IPS DF 6.9 (cell line): ENCODE measurements at regions not wholly inside any gene's neighbourhood (a gene's known extent, or its start where the extent isn't known, plus 50 kb on each side); places are given as distances from the start of the nearest gene placed in this dataset.
"Not testable (repeated sequence)": the region's sequence is repeated elsewhere in the genome, so short reads cannot be mapped to it uniquely, and the experiment has no call there.

Experiments used
- DNase-seq: peaks from one replicate; pipeline ENCODE4 v3.0.0-alpha.2; 2013; ENCODE audit warnings: low read depth, low spot score
- H3K27ac ChIP-seq: one replicate; pipeline ENCODE4 v1.5.1; 2013; ENCODE audit warnings: low read length, control low read depth
- H3K27me3 ChIP-seq: 2 replicates; pipeline ENCODE4 v1.6.1; 2013; ENCODE audit warnings: mild to moderate bottlenecking, low read length; ENCODE audit not compliant: control insufficient read depth, insufficient read depth
- H3K36me3 ChIP-seq: 2 replicates; pipeline ENCODE4 v1.6.1; 2013; ENCODE audit warnings: low read length; ENCODE audit not compliant: control insufficient read depth, insufficient read depth
- H3K4me1 ChIP-seq: 2 replicates; pipeline ENCODE4 v1.6.1; 2013; ENCODE audit warnings: low read length; ENCODE audit not compliant: control insufficient read depth, insufficient read depth
- H3K4me3 ChIP-seq: 2 replicates; pipeline ENCODE4 v1.5.1; 2013; ENCODE audit warnings: mild to moderate bottlenecking, low read length
- H3K9me3 ChIP-seq: 2 replicates; pipeline ENCODE4 v1.6.1; 2013; ENCODE audit warnings: low read length, inconsistent platforms; ENCODE audit not compliant: control insufficient read depth, insufficient read depth
- WGBS: extraction: QIAGEN DNeasy Blood & Tissue Kit; methylation state at CpG from one replicate; pipeline ENCODE4 v1.1.7; 2013; ENCODE audit warnings: mixed read lengths, missing lambda C conversion rate; ENCODE audit not compliant: insufficient read length, insufficient coverage; 5-methylcytosine and 5-hydroxymethylcytosine counted together

- no CpG with 5 or more reads among the region's 26 CpGs for WGBS
- not testable (repeated sequence) for H3K4me3 ChIP-seq
These were observed 339.6 kb downstream of the ADGRD1 start for GRCh38 chr12:131293071-131294015.

DNA sequence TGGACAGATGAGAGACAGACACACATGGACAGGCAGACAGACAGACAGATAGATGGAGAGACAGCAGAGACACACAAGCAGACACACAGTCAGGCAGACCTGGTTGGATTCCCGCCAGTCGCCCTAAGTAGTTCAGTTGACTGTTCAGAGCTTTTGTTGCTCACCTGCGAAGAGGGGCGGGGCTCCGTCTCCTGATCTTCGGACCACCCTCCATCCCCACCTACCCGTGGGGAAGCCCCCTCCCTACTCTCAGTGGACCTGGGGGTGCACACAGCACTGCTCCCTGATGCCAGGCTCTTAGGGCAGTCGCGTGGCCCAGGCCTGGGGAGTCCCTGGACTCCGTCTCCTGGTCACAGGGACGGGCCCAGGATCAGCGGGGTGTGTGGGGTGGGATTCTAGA is 341.0 kb downstream of the ADGRD1 start:
- H3K9me3 ChIP-seq, H3K4me1 ChIP-seq, H3K27ac ChIP-seq, H3K27me3 ChIP-seq, DNase-seq, H3K4me3 ChIP-seq, H3K36me3 ChIP-seq: not testable (repeated sequence)
- WGBS: no CpG with 5 or more reads among the region's 12 CpGs

More at GRCh38 chr12:131293071-131294015, 339.6 kb downstream of the ADGRD1 start:
- not testable (repeated sequence) for H3K9me3 ChIP-seq, H3K27me3 ChIP-seq, H3K4me1 ChIP-seq, H3K27ac ChIP-seq, DNase-seq, H3K36me3 ChIP-seq

DNA sequence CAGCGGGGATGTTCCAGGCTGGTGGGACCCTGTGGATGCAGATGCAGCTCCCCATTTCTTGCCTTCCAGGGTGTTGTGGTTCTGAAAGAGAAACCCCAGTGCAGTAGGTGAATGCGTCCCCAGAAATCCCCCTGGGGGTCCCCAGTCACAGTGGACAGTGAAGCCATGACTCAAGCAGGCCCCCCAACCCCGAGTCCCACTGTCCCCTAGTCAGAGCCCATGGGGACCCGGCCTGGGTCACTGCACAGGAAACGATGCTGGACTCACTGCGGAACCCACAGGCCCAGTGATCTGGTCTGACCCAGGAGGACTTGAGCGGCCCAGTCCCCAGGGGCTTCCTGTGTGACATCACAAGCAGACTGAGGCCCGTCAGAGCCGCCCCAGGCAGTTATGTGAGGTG is 341.4 kb downstream of the ADGRD1 start:
- not testable (repeated sequence) for H3K27me3 ChIP-seq, H3K27ac ChIP-seq, H3K36me3 ChIP-seq, H3K4me3 ChIP-seq, H3K4me1 ChIP-seq, DNase-seq, H3K9me3 ChIP-seq
- no CpG with 5 or more reads among the region's 9 CpGs for WGBS

DNA sequence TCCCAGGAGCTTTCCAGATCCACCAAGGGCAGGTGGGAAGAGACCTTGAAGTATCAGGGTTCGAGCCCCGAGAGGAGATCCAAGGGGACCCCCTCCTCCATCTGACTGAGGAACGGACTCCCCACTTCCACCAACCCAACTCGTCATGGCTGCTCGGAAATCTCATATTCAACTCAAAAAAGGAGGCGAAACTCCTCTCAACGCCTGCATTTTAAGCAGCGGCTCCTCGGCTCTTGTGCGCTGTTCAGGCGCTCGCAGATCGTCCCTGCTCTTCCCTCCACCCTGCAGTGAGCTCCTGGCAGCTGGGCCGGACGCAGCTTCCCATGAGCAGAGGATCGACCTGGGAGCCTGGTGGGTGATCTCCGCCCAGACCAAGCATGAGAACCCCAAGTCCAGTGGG is 341.9 kb downstream of the ADGRD1 start:
- no CpG with 5 or more reads among the region's 17 CpGs for WGBS
- H3K27me3 ChIP-seq, H3K4me1 ChIP-seq, DNase-seq, H3K27ac ChIP-seq, H3K9me3 ChIP-seq, H3K36me3 ChIP-seq, H3K4me3 ChIP-seq: not testable (repeated sequence)

- no CpG with 5 or more reads among the region's 6 CpGs for WGBS
- not testable (repeated sequence) for H3K36me3 ChIP-seq, H3K27ac ChIP-seq, H3K9me3 ChIP-seq, DNase-seq, H3K27me3 ChIP-seq, H3K4me3 ChIP-seq, H3K4me1 ChIP-seq
These were observed 342.4 kb downstream of the ADGRD1 start for GRCh38 chr12:131296136-131296535.

GRCh38 chr12:131296651-131297050 is 342.9 kb downstream of the ADGRD1 start:
- not testable (repeated sequence) for H3K36me3 ChIP-seq, H3K9me3 ChIP-seq, H3K4me1 ChIP-seq, DNase-seq, H3K27ac ChIP-seq, H3K4me3 ChIP-seq, H3K27me3 ChIP-seq
- no CpG with 5 or more reads among the region's 14 CpGs for WGBS

- not testable (repeated sequence) for H3K27me3 ChIP-seq, H3K4me3 ChIP-seq, H3K36me3 ChIP-seq, DNase-seq, H3K27ac ChIP-seq, H3K4me1 ChIP-seq, H3K9me3 ChIP-seq
- WGBS: no CpG with 5 or more reads among the region's 83 CpGs
These were observed 345.0 kb downstream of the ADGRD1 start for GRCh38 chr12:131298526-131299369.

GRCh38 chr12:131299370-131299701 is 345.6 kb downstream of the ADGRD1 start:
- H3K4me3 ChIP-seq, H3K27ac ChIP-seq, H3K9me3 ChIP-seq, DNase-seq, H3K27me3 ChIP-seq, H3K36me3 ChIP-seq, H3K4me1 ChIP-seq: not testable (repeated sequence)
- no CpG with 5 or more reads among the region's 27 CpGs for WGBS

GRCh38 chr12:131303576-131303975 is 349.9 kb downstream of the ADGRD1 start:
- not testable (repeated sequence) for DNase-seq, H3K4me3 ChIP-seq, H3K9me3 ChIP-seq, H3K36me3 ChIP-seq, H3K27me3 ChIP-seq, H3K4me1 ChIP-seq, H3K27ac ChIP-seq
- whole genome bisulfite sequencing: 100% methylated on average over 1 of the region's 5 CpGs

GRCh38 chr12:131304642-131305041 is 350.9 kb downstream of the ADGRD1 start:
- not testable (repeated sequence) for H3K36me3 ChIP-seq, H3K9me3 ChIP-seq, DNase-seq, H3K27me3 ChIP-seq, H3K4me1 ChIP-seq, H3K27ac ChIP-seq, H3K4me3 ChIP-seq
- no CpG with 5 or more reads among the region's 6 CpGs for WGBS
